ENCODE measurements at regions not wholly inside any gene's neighbourhood (a gene's known extent, or its start where the extent isn't known, plus 50 kb on each side); places are given as distances from the start of the nearest gene placed in this dataset.

GRCh38 chr2:120471166-120471565 is 125.2 kb downstream of the INHBB start:
- TF ChIP-seq CTCF (IDR thresholded peaks at IDR 0.05) (no peak), POLR2A (IDR thresholded peaks at IDR 0.05) (no peak)
